Endothelial cell of umbilical vein (primary cell): ENCODE measurements at regions not wholly inside any gene's neighbourhood (a gene's known extent, or its start where the extent isn't known, plus 50 kb on each side); places are given as distances from the start of the nearest gene placed in this dataset.

Source experiments
- BruUV-seq: library from RNA; stranded (reverse); fragments of 400-500 nt; replicated peaks from 2 replicates; lab custom pipeline; 2021; lab: Mats Ljungman, UMichigan
- CTCF ChIA-PET: fragments of 300-600, 350-600 bp; sonication (Branson Sonifier 250); formaldehyde crosslinking; loops from one replicate; lab custom pipeline; 2021; ENCODE audit warnings: antibody characterized with exemption, inconsistent platforms; lab: Charles Lee
- POLR2A ChIA-PET: fragments of 300-600, 350-600 bp; sonication (Branson Sonifier 250); formaldehyde crosslinking; loops from one replicate; lab custom pipeline; 2021; ENCODE audit warnings: antibody characterized with exemption, inconsistent platforms; lab: Charles Lee
- DNase-seq: peaks from one replicate; pipeline ENCODE4 v3.0.0-alpha.2; 2011; ENCODE audit warnings: low read depth, low spot score
- FAIRE-seq: peaks from 2 replicates; lab custom pipeline; 2011; peaks lifted over from hg19 to GRCh38; lab: Jason Lieb, UNC
- H2AFZ ChIP-seq: 2 replicates; pipeline ENCODE4 v1.6.0; 2012; ENCODE audit warnings: low read depth, low read length, control low read depth, inconsistent platforms
- H3K27ac ChIP-seq: 2 replicates; pipeline ENCODE4 v1.5.1; 2011; ENCODE audit warnings: low read depth, mild to moderate bottlenecking, control low read depth, low read length, moderate library complexity; ENCODE audit not compliant: insufficient read depth
- H3K27me3 ChIP-seq, 2 experiments: 2 replicates each; pipeline versions ENCODE4 v1.6.0 to v1.6.1; 2011; ENCODE audit warnings: low read length in 2 of 2, mixed read lengths in 1 of 2; ENCODE audit not compliant: control insufficient read depth in 2 of 2, insufficient read depth in 2 of 2
- H3K36me3 ChIP-seq, 2 experiments: 2 replicates in 1 of 2; 3 replicates in 1 of 2; pipeline ENCODE4 v1.5.1; 2011; ENCODE audit warnings: low read length in 2 of 2, mild to moderate bottlenecking in 1 of 2, moderate library complexity in 1 of 2; ENCODE audit not compliant: control insufficient read depth in 2 of 2, insufficient read depth in 2 of 2; ENCODE audit errors: extremely low read depth in 1 of 2
- H3K4me1 ChIP-seq: 3 replicates; pipeline ENCODE4 v1.5.1; 2011; ENCODE audit warnings: mild to moderate bottlenecking, low read length; ENCODE audit not compliant: control insufficient read depth, insufficient read depth; ENCODE audit errors: extremely low read depth
- H3K4me2 ChIP-seq: 2 replicates; pipeline ENCODE4 v1.6.1; 2011; ENCODE audit warnings: low read length, control low read depth, mixed read lengths; ENCODE audit not compliant: insufficient read depth
- H3K4me3 ChIP-seq, 3 experiments: fragments of 200-600 bp in 1 of 3; sonication (generic), shearing (Covaris generic) in 1 of 3; replicated peaks in 1 of 3; 2 replicates each; pipeline ENCODE4 v1.5.1; 2011 to 2016; ENCODE audit warnings: control low read depth in 3 of 3, low read length in 3 of 3, mild to moderate bottlenecking in 2 of 3, inconsistent platforms in 1 of 3, low read depth in 1 of 3, moderate library complexity in 1 of 3; ENCODE audit not compliant: insufficient read depth in 1 of 3
- H3K79me2 ChIP-seq: 2 replicates; pipeline ENCODE4 v1.6.0; 2012; ENCODE audit warnings: low read length, inconsistent platforms; ENCODE audit not compliant: control insufficient read depth, insufficient read depth
- H3K9ac ChIP-seq: replicated peaks from 2 replicates; pipeline ENCODE3; 2011; ENCODE audit warnings: low read length, control low read depth; ENCODE audit not compliant: insufficient read depth; ENCODE audit errors: extremely low read depth
- H3K9me1 ChIP-seq: replicated peaks from 3 replicates; pipeline ENCODE4 v1.6.0; 2011; ENCODE audit warnings: mild to moderate bottlenecking, low read length; ENCODE audit not compliant: control insufficient read depth, insufficient read depth; ENCODE audit errors: extremely low read depth
- H3K9me3 ChIP-seq: replicated peaks from 2 replicates; pipeline ENCODE4 v1.5.1; 2012; ENCODE audit warnings: low read length, inconsistent platforms; ENCODE audit not compliant: control insufficient read depth, insufficient read depth
- H4K20me1 ChIP-seq: replicated peaks from 2 replicates; pipeline ENCODE3; 2011; ENCODE audit warnings: mild to moderate bottlenecking, low read length; ENCODE audit not compliant: control insufficient read depth, insufficient read depth; ENCODE audit errors: extremely low read depth
- CTCF ChIP-seq, 2 donors: IDR thresholded peaks; 1 replicate in 1 of 2; 2 replicates in 1 of 2; pipeline ENCODE4 v1.5.1; 2011; ENCODE audit warnings: low read length in 2 of 2, mild to moderate bottlenecking in 2 of 2, moderate library complexity in 2 of 2, control low read depth in 1 of 2, inconsistent platforms in 1 of 2, low read depth in 1 of 2; ENCODE audit not compliant: insufficient read depth in 1 of 2; ENCODE audit errors: extremely low read depth in 1 of 2
- EZH2 ChIP-seq: IDR thresholded peaks from 2 replicates; pipeline ENCODE4 v1.6.1; 2012; ENCODE audit warnings: borderline replicate concordance, low read depth, mild to moderate bottlenecking, moderate library complexity, low read length, inconsistent platforms; ENCODE audit not compliant: severe bottlenecking
- FOS ChIP-seq: IDR thresholded peaks from 2 replicates; pipeline ENCODE4 v1.6.1; 2011; ENCODE audit warnings: mild to moderate bottlenecking, low read length, moderate library complexity, borderline replicate concordance; ENCODE audit not compliant: insufficient read depth
- GATA2 ChIP-seq: IDR thresholded peaks from 2 replicates; pipeline ENCODE4 v1.7.0; 2011; ENCODE audit warnings: low read depth, mild to moderate bottlenecking, moderate library complexity, mixed read lengths, low read length; ENCODE audit not compliant: insufficient read length, insufficient read depth
- JUN ChIP-seq: IDR thresholded peaks from 2 replicates; pipeline ENCODE4 v1.6.1; 2011; ENCODE audit warnings: borderline replicate concordance, low read depth; ENCODE audit not compliant: insufficient read length, insufficient read depth
- MYC ChIP-seq: IDR thresholded peaks from one replicate; pipeline ENCODE4 v1.6.1; 2011; ENCODE audit warnings: mild to moderate bottlenecking, low read depth, low read length
- POLR2A ChIP-seq: IDR thresholded peaks from 2 replicates; pipeline ENCODE4 v1.6.1; 2012; ENCODE audit warnings: low read depth, mild to moderate bottlenecking, control low read depth, low read length
- POLR2AphosphoS5 ChIP-seq: IDR thresholded peaks from 2 replicates; pipeline ENCODE4 v1.6.1; 2012; ENCODE audit warnings: low read depth, mild to moderate bottlenecking, control low read depth, low read length, moderate library complexity; ENCODE audit not compliant: insufficient read depth
- dilution Hi-C: fragments of 300-500 bp; cut with MboI; formaldehyde crosslinking; loops from one replicate; pipeline ENCODE4 v1.15.0; 2019; ENCODE audit warnings: low sequenced_read_pairs; ENCODE audit not compliant: extremely low pct_ligation_motif_present
- intact Hi-C: fragments of 100-400 bp; cut with micrococcal nuclease; formaldehyde crosslinking; loops from one replicate; pipeline ENCODE4 v1.10.0; 2022
- TF ChIP-seq, protein P1 (sequence below): IDR thresholded peaks from 2 replicates; pipeline ENCODE4 v1.6.1; 2011; ENCODE audit not compliant: insufficient read depth, insufficient read length

GRCh38 chr2:5089409-5089808 lies 602.8 kb upstream of the SOX11 start:
- Histone ChIP-seq H3K9ac (no peak overlapping the region), H3K4me3 (no peak overlapping the region), H3K27me3 (no peaks in the 10 kb centered on the region), H3K36me3 (no peaks in the 10 kb centered on the region), H3K79me2 (no peaks in the 10 kb centered on the region), H3K9me3 (no peaks in the 10 kb centered on the region), H4K20me1 (no peaks in the 10 kb centered on the region), H3K27ac (no peak overlapping the region), H3K9me1 (no peaks in the 10 kb centered on the region), H2AFZ (no peak overlapping the region), H3K4me2 (no peak overlapping the region), H3K4me1 (no peaks in the 10 kb centered on the region)
- FAIRE-seq (no peak), DNase-seq (no peak)
- POLR2A ChIA-PET = no interaction called here
- BruUV-seq = no TSS peak
- TF ChIP-seq POLR2AphosphoS5 (no peak), JUN (no peak)
- dilution Hi-C loops (no loop called here), intact Hi-C loops (loop anchor here (2.0 kb wide), 1 partner anchor 63 kb away; no protein-coding TSS in a partner anchor)
- CTCF ChIA-PET = no interaction called here

GRCh38 chr2:5093056-5093455 lies 599.1 kb upstream of the SOX11 start:
- FAIRE-seq (no peak), DNase-seq (no peak)
- Histone ChIP-seq H2AFZ (no peak overlapping the region), H3K4me2 (no peak overlapping the region), H3K27ac (no peak overlapping the region), H3K36me3 (no peaks in the 10 kb centered on the region), H3K79me2 (no peaks in the 10 kb centered on the region), H4K20me1 (no peaks in the 10 kb centered on the region), H3K4me3 (no peak overlapping the region), H3K27me3 (no peaks in the 10 kb centered on the region), H3K9me3 (no peaks in the 10 kb centered on the region), H3K9me1 (no peaks in the 10 kb centered on the region), H3K4me1 (no peaks in the 10 kb centered on the region), H3K9ac (no peak overlapping the region)
- ChIA-PET POLR2A (no interaction called here), CTCF (no interaction called here)
- intact Hi-C loops (no loop called here), dilution Hi-C loops (no loop called here)
- no TSS peak for BruUV-seq
- TF ChIP-seq MYC (no peak), EZH2 (no peak), POLR2A (no peak), CTCF (IDR thresholded peaks at IDR 0.05; ENCODE audit: extremely low read depth in 1 of 2, insufficient read depth in 1 of 2, low read depth in 1 of 2, low read length in 2 of 2) (no peak), JUN (no peak), FOS (no peak), POLR2AphosphoS5 (no peak), GATA2 (no peak)
- TF ChIP-seq, protein P1, sequence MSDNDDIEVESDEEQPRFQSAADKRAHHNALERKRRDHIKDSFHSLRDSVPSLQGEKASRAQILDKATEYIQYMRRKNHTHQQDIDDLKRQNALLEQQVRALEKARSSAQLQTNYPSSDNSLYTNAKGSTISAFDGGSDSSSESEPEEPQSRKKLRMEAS = no peak
